Panc1 (cell line): ENCODE measurements at regions not wholly inside any gene's neighbourhood (a gene's known extent, or its start where the extent isn't known, plus 50 kb on each side); places are given as distances from the start of the nearest gene placed in this dataset.
"Not testable (repeated sequence)": the region's sequence is repeated elsewhere in the genome, so short reads cannot be mapped to it uniquely, and the experiment has no call there.

Experiments used
- ATAC-seq: fragments of 200-7000 bp; cut with Tn5 transposase; 2 replicates; pipeline ENCODE4 v1.9.1; 2020; ENCODE audit warnings: mild to moderate bottlenecking, moderate library complexity
- BruUV-seq: library from RNA; stranded (reverse); fragments of 400-500 nt; replicated peaks from 2 replicates; lab custom pipeline; 2021; lab: Mats Ljungman, UMichigan
- CTCF ChIA-PET: fragments of 300-600 bp; sonication (Branson Sonifier 250); formaldehyde crosslinking; loops from one replicate; lab custom pipeline; 2022; ENCODE audit warnings: antibody characterized with exemption; lab: Charles Lee
- POLR2A ChIA-PET: fragments of 300-600 bp; sonication (Branson Sonifier 250); formaldehyde crosslinking; loops from one replicate; lab custom pipeline; 2022; ENCODE audit warnings: antibody characterized with exemption; lab: Charles Lee
- DNase-seq: peaks from one replicate; pipeline ENCODE4 v3.0.0-alpha.2; 2010; ENCODE audit warnings: low read depth, low spot score
- H3K27ac ChIP-seq: 2 replicates; pipeline ENCODE4 v1.5.1; 2011; ENCODE audit warnings: mild to moderate bottlenecking, low read length, inconsistent platforms
- H3K27me3 ChIP-seq: fragments of 200-500 bp; sonication (Bioruptor generic); 2 replicates; pipeline ENCODE4 v1.6.0; 2014; ENCODE audit warnings: low read length, inconsistent platforms; ENCODE audit not compliant: control insufficient read depth, insufficient read depth
- H3K36me3 ChIP-seq: fragments of 200-500 bp; sonication (Bioruptor generic); 2 replicates; pipeline ENCODE4 v1.5.1; 2014; ENCODE audit warnings: inconsistent platforms, mild to moderate bottlenecking, low read length, moderate library complexity; ENCODE audit not compliant: control insufficient read depth, insufficient read depth
- H3K4me1 ChIP-seq: 2 replicates; pipeline ENCODE4 v1.5.1; 2011; ENCODE audit warnings: inconsistent platforms, mild to moderate bottlenecking, low read length, moderate library complexity; ENCODE audit not compliant: control insufficient read depth, insufficient read depth
- H3K4me3 ChIP-seq, 2 experiments: 2 replicates each; pipeline ENCODE4 v1.5.1; 2011 to 2012; ENCODE audit warnings: low read depth in 2 of 2, low read length in 2 of 2, mild to moderate bottlenecking in 2 of 2, inconsistent platforms in 1 of 2, moderate library complexity in 1 of 2
- H3K9me3 ChIP-seq: fragments of 200-500 bp; sonication (Bioruptor generic); 2 replicates; pipeline ENCODE4 v1.5.1; 2014; ENCODE audit warnings: low read depth, mild to moderate bottlenecking, inconsistent platforms, low read length, moderate library complexity; ENCODE audit not compliant: control insufficient read depth, insufficient read depth
- CTCF ChIP-seq: fragments of 450-650 bp; IDR thresholded peaks from 2 replicates; pipeline ENCODE4 v1.5.1; 2017; ENCODE audit warnings: mild to moderate bottlenecking
- POLR2AphosphoS5 ChIP-seq: IDR thresholded peaks from 2 replicates; pipeline ENCODE4 v1.6.1; 2012; ENCODE audit warnings: mild to moderate bottlenecking, low read depth, low read length, moderate library complexity
- SIN3A ChIP-seq: IDR thresholded peaks from 2 replicates; pipeline ENCODE4 v1.6.1; 2012; ENCODE audit warnings: low read depth, mild to moderate bottlenecking, low read length, moderate library complexity, borderline replicate concordance; ENCODE audit not compliant: insufficient read depth
- TCF7L2 ChIP-seq: IDR thresholded peaks from 2 replicates; pipeline ENCODE4 v1.6.1; 2011; ENCODE audit warnings: mild to moderate bottlenecking, low read depth, low read length, inconsistent platforms
- in situ Hi-C: cut with HindIII; loops from 2 replicates; pipeline ENCODE4 v1.10.0; 2016; ENCODE audit warnings: low sequenced_read_pairs, low pct_unique_long_range_greater_than_20kb
- intact Hi-C: fragments of 100-400 bp; cut with micrococcal nuclease; formaldehyde crosslinking; loops from one replicate; pipeline ENCODE4 v1.10.0; 2022; ENCODE audit not compliant: unreplicated experiment
- TF ChIP-seq, protein P1 (sequence below), 2 experiments: IDR thresholded peaks; 2 replicates each; pipeline ENCODE4 v1.6.1; 2011 to 2012; ENCODE audit warnings: low read depth in 2 of 2, control low read depth in 1 of 2, low read length in 1 of 2, mild to moderate bottlenecking in 1 of 2, moderate library complexity in 1 of 2; ENCODE audit not compliant: insufficient read depth in 1 of 2

DNA sequence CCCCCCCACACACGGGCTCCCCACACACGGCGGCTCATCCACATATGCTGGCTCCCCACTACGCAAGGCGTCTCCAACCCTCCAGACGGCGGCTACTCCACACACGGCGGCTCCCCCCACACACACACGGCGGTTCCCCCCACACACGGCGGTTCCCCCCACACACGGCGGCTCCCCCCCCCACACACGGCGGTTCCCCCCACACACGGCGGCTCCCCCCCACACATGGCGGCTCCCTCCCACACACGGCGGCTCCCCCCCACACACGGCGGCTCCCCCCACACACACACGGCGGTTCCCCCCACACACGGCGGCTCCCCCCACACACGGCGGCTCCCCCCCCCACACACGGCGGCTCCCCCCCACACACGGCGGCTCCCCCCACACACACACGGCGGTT lies 97.1 kb downstream of the TTLL2 start:
- BruUV-seq, DNase-seq, ATAC-seq, POLR2A ChIA-PET, in situ Hi-C loops, H3K9me3 ChIP-seq, H3K4me3 ChIP-seq, H3K36me3 ChIP-seq, H3K27ac ChIP-seq, H3K4me1 ChIP-seq, CTCF ChIA-PET: not testable (repeated sequence)
- intact Hi-C loops: loop anchor here (5.0 kb wide), 1 partner anchor 475 kb away; no protein-coding TSS in a partner anchor
- H3K27me3 ChIP-seq: peaks cover 32% of the 10 kb centered on the region

- intact Hi-C loops: loop anchor here (5.0 kb wide), 1 partner anchor 474 kb away; no protein-coding TSS in a partner anchor
Observed at GRCh38 chr6:167422934-167423333, 98.0 kb downstream of the TTLL2 start.

GRCh38 chr6:167424060-167424673 lies 99.3 kb downstream of the TTLL2 start:
- H3K27ac ChIP-seq: no peak overlapping the region
- intact Hi-C loops (loop anchor here (5.0 kb wide), 1 partner anchor 473 kb away; no protein-coding TSS in a partner anchor), in situ Hi-C loops (no loop called here)
- H3K36me3 ChIP-seq: no peaks in the 10 kb centered on the region
- H3K4me3 ChIP-seq: peak overlapping the region in 1 of 2 experiments; percentile 4; a peak in 1 of 4 replicates
- ChIA-PET CTCF (no interaction called here), POLR2A (no interaction called here)
- DNase-seq (no peak), ATAC-seq (peak; percentile 43)
- BruUV-seq: no TSS peak
- peaks cover 15% of the 10 kb centered on the region for H3K27me3 ChIP-seq
- no peaks in the 10 kb centered on the region for H3K9me3 ChIP-seq
- H3K4me1 ChIP-seq: peaks cover 4% of the 10 kb centered on the region
- no peak for TF ChIP-seq SIN3A
- TF ChIP-seq TCF7L2: no peak
- TF ChIP-seq, protein P1, sequence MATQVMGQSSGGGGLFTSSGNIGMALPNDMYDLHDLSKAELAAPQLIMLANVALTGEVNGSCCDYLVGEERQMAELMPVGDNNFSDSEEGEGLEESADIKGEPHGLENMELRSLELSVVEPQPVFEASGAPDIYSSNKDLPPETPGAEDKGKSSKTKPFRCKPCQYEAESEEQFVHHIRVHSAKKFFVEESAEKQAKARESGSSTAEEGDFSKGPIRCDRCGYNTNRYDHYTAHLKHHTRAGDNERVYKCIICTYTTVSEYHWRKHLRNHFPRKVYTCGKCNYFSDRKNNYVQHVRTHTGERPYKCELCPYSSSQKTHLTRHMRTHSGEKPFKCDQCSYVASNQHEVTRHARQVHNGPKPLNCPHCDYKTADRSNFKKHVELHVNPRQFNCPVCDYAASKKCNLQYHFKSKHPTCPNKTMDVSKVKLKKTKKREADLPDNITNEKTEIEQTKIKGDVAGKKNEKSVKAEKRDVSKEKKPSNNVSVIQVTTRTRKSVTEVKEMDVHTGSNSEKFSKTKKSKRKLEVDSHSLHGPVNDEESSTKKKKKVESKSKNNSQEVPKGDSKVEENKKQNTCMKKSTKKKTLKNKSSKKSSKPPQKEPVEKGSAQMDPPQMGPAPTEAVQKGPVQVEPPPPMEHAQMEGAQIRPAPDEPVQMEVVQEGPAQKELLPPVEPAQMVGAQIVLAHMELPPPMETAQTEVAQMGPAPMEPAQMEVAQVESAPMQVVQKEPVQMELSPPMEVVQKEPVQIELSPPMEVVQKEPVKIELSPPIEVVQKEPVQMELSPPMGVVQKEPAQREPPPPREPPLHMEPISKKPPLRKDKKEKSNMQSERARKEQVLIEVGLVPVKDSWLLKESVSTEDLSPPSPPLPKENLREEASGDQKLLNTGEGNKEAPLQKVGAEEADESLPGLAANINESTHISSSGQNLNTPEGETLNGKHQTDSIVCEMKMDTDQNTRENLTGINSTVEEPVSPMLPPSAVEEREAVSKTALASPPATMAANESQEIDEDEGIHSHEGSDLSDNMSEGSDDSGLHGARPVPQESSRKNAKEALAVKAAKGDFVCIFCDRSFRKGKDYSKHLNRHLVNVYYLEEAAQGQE (IDR thresholded peaks at IDR 0.05; ENCODE audit: insufficient read depth in 1 of 2, low read depth in 2 of 2, low read length in 1 of 2): no peak
- TF ChIP-seq CTCF: no peak
- TF ChIP-seq POLR2AphosphoS5: no peak

More at GRCh38 chr6:167422934-167423333, 98.0 kb downstream of the TTLL2 start:
- Histone ChIP-seq H3K27ac (no peak overlapping the region), H3K4me1 (peaks cover 4% of the 10 kb centered on the region), H3K9me3 (no peaks in the 10 kb centered on the region), H3K36me3 (no peaks in the 10 kb centered on the region), H3K4me3 (no peak overlapping the region), H3K27me3 (peaks cover 25% of the 10 kb centered on the region)
- TF ChIP-seq TCF7L2: no peak
- no peak for TF ChIP-seq CTCF
- ChIA-PET CTCF (no interaction called here), POLR2A (no interaction called here)
- in situ Hi-C loops: no loop called here
- no TSS peak for BruUV-seq
- no peak for ATAC-seq
- DNase-seq: no peak
